ENCODE measurements at regions not wholly inside any gene's neighbourhood (a gene's known extent, or its start where the extent isn't known, plus 50 kb on each side); places are given as distances from the start of the nearest gene placed in this dataset.

DNA sequence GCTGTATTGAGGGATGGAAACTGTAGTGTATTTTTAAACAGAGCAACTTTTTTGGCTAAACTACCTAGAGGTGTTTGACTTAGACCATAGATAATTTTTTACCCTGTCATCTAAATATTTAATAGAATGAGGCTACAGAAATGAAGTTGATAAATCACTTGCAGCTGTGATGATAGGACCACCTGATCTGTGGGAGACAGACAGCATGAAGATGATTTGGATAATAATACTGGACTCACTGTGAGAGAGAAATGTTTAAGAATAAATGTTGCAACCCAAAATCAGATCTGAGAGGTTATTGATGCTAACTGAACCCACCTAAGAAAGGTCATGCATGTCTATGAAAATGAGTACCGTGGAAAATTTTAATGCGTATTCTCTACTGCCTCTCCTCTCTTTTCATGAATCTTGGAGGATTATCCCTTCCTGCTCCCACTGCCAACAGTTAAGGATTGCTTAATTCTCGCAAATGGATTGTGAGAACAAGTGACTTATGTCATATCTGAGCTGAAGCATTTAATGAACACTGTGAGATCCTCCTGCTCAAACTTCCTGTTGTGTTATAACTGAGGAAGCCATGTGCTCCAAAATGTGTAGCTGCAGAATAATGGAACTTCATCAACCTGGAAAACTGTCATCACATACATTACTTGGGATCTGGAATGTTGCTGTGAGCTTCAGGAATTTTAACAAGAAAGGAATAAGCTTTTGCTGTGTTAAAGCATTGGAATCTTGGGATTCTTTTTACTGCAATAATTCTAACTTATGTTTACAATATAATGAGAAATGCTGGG lies 617.9 kb upstream of the CDH18 start:
- FAIRE-seq (no peak), DNase-seq (ENCODE audit: low read depth, low spot score) (no peak)
- H3K9me1 ChIP-seq (replicated peaks; ENCODE audit: control insufficient read depth, extremely low read depth, insufficient read depth, low read length), result no peaks in the 10 kb centered on the region
- no peak overlapping the region for H3K9ac ChIP-seq (replicated peaks; ENCODE audit: extremely low read depth, insufficient read depth, low read length)
- no peaks in the 10 kb centered on the region for H3K4me1 ChIP-seq (ENCODE audit: control insufficient read depth, extremely low read depth, insufficient read depth, low read length)
- H3K27me3 ChIP-seq (ENCODE audit: control insufficient read depth in 2 of 2, insufficient read depth in 2 of 2, low read length in 2 of 2), result no peaks in the 10 kb centered on the region
- no peak overlapping the region for H3K4me2 ChIP-seq (ENCODE audit: insufficient read depth, low read length)
- no peak overlapping the region for H2AFZ ChIP-seq (ENCODE audit: low read depth, low read length)
- no peak overlapping the region for H3K4me3 ChIP-seq (replicated peaks in 1 of 3; ENCODE audit: insufficient read depth in 1 of 3, low read depth in 1 of 3, low read length in 3 of 3)
- dilution Hi-C loops (cut with MboI; ENCODE audit: extremely low pct_ligation_motif_present, low sequenced_read_pairs) (no loop called here), intact Hi-C loops (cut with micrococcal nuclease) (no loop called here)
- H3K79me2 ChIP-seq (ENCODE audit: control insufficient read depth, insufficient read depth, low read length), result no peaks in the 10 kb centered on the region
- H3K9me3 ChIP-seq (replicated peaks; ENCODE audit: control insufficient read depth, insufficient read depth, low read length), result peaks cover 5% of the 10 kb centered on the region
- no TSS peak for BruUV-seq (replicated peaks)
- TF ChIP-seq POLR2AphosphoS5 (IDR thresholded peaks at IDR 0.05; ENCODE audit: insufficient read depth, low read depth, low read length) (no peak), JUN (IDR thresholded peaks at IDR 0.05; ENCODE audit: borderline replicate concordance, insufficient read depth, insufficient read length, low read depth) (no peak), POLR2A (IDR thresholded peaks at IDR 0.05; ENCODE audit: low read depth, low read length) (no peak), GATA2 (IDR thresholded peaks at IDR 0.05; ENCODE audit: insufficient read depth, insufficient read length, low read depth, low read length) (no peak), MYC (IDR thresholded peaks at IDR 0.05; ENCODE audit: low read depth, low read length) (no peak), FOS (IDR thresholded peaks at IDR 0.05; ENCODE audit: borderline replicate concordance, insufficient read depth, low read length) (no peak), EZH2 (IDR thresholded peaks at IDR 0.05; ENCODE audit: borderline replicate concordance, low read depth, low read length, severe bottlenecking) (no peak)
- TF ChIP-seq, protein P1, sequence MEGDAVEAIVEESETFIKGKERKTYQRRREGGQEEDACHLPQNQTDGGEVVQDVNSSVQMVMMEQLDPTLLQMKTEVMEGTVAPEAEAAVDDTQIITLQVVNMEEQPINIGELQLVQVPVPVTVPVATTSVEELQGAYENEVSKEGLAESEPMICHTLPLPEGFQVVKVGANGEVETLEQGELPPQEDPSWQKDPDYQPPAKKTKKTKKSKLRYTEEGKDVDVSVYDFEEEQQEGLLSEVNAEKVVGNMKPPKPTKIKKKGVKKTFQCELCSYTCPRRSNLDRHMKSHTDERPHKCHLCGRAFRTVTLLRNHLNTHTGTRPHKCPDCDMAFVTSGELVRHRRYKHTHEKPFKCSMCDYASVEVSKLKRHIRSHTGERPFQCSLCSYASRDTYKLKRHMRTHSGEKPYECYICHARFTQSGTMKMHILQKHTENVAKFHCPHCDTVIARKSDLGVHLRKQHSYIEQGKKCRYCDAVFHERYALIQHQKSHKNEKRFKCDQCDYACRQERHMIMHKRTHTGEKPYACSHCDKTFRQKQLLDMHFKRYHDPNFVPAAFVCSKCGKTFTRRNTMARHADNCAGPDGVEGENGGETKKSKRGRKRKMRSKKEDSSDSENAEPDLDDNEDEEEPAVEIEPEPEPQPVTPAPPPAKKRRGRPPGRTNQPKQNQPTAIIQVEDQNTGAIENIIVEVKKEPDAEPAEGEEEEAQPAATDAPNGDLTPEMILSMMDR (IDR thresholded peaks at IDR 0.05; ENCODE audit: extremely low read depth in 1 of 2, insufficient read depth in 1 of 2, low read depth in 1 of 2, low read length in 2 of 2), result no peak
- TF ChIP-seq, protein P2, sequence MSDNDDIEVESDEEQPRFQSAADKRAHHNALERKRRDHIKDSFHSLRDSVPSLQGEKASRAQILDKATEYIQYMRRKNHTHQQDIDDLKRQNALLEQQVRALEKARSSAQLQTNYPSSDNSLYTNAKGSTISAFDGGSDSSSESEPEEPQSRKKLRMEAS (IDR thresholded peaks at IDR 0.05; ENCODE audit: insufficient read depth, insufficient read length), result no peak
- no peaks in the 10 kb centered on the region for H3K36me3 ChIP-seq (ENCODE audit: control insufficient read depth in 2 of 2, extremely low read depth in 1 of 2, insufficient read depth in 2 of 2, low read length in 2 of 2)
- ChIA-PET CTCF (no interaction called here), POLR2A (no interaction called here)
- no peak overlapping the region for H3K27ac ChIP-seq (ENCODE audit: insufficient read depth, low read depth, low read length)
- H4K20me1 ChIP-seq (replicated peaks; ENCODE audit: control insufficient read depth, extremely low read depth, insufficient read depth, low read length), result no peaks in the 10 kb centered on the region

Measured in endothelial cell of umbilical vein (primary cell).